GM18951 (cell line): ENCODE measurements at regions not wholly inside any gene's neighbourhood (a gene's known extent, or its start where the extent isn't known, plus 50 kb on each side); places are given as distances from the start of the nearest gene placed in this dataset.

ENCODE experiments used
- POLR2A ChIP-seq: IDR thresholded peaks from 4 replicates; pipeline ENCODE4 v1.6.1; 2011; ENCODE audit warnings: mild to moderate bottlenecking; ENCODE audit not compliant: insufficient read length, insufficient read depth; ENCODE audit errors: extremely low read depth
- in situ Hi-C: fragments of 300-500 bp; cut with MboI; formaldehyde crosslinking; loops from one replicate; pipeline ENCODE4 v1.12.0; 2022; ENCODE audit warnings: low sequenced_read_pairs, mixed read lengths, inconsistent platforms; ENCODE audit not compliant: unreplicated experiment

DNA sequence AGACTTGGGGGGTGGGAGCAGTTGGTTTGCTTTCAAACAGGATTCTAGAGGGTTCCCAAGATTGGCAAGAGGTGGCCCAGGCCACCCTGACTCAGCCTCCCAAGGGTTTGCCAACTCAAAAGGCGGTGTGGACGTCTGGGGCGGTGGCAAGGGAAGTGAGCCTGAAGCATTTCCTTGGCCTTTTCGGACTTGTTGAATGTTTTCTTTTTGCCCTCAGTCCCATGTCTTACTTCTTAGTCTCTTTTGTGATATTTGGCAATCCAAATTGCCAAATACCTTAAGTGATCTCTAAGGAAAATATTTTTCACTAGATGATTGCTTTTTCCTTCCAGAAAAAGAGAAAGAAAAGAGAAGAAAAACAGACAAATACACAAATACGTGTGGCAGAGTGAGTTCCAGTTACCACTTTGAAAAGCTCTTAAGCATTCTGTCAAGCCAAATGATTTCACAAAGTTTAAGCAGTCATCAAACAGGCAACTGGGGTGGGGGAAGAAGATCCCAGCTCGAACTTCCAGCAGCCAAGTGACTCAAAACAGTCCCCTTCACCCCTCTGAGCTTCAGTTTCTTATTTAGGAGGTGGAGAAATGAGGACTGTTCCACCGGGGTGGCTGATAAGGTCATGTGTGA, 374.6 kb upstream of the USP24 start:
- TF ChIP-seq POLR2A: no peak
- in situ Hi-C loops: no loop called here

DNA sequence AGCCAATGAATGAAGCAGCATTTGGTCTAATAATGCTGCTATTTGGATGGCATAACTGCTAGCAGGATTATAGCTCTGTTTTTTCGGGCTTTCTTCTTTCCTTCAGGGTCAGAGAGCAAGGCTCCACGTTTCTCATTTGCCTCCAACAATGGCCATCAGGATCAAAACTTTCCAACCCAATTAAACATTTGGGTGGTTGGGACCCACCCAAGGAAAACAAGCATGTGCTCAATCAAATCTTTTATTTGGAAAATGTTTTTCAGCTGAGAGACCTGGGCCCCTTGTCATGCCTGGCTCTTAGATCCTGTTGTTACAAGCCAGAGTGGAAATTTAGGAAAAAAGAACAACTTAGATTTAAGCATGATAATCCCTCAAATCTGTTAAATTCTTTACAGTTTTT, 373.1 kb upstream of the USP24 start:
- in situ Hi-C loops: no loop called here
- TF ChIP-seq POLR2A: no peak

DNA sequence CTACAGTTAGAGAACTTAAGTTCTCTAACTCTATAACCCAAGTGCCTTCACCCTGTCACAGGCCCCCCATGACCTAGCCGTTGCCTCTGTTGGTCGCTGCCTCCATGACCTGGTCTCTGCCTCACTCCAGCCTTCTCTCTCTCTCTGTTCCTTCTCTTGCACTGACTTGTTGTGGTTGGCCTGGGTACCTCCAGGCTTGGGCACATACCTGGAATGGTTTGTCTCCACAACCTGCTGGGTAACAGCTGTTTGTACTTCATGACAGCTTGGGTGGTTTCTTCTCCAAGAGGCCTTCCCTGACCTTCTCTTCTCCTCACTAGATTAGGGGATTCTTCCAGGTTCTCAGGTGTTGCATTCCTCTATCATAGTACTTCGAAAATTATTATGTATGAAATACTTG, 371.6 kb upstream of the USP24 start:
- TF ChIP-seq POLR2A: no peak
- in situ Hi-C loops: no loop called here

- in situ Hi-C loops: no loop called here
- TF ChIP-seq POLR2A: no peak
Measured at GRCh38 chr1:55585402-55585792, 370.2 kb upstream of the USP24 start.

DNA sequence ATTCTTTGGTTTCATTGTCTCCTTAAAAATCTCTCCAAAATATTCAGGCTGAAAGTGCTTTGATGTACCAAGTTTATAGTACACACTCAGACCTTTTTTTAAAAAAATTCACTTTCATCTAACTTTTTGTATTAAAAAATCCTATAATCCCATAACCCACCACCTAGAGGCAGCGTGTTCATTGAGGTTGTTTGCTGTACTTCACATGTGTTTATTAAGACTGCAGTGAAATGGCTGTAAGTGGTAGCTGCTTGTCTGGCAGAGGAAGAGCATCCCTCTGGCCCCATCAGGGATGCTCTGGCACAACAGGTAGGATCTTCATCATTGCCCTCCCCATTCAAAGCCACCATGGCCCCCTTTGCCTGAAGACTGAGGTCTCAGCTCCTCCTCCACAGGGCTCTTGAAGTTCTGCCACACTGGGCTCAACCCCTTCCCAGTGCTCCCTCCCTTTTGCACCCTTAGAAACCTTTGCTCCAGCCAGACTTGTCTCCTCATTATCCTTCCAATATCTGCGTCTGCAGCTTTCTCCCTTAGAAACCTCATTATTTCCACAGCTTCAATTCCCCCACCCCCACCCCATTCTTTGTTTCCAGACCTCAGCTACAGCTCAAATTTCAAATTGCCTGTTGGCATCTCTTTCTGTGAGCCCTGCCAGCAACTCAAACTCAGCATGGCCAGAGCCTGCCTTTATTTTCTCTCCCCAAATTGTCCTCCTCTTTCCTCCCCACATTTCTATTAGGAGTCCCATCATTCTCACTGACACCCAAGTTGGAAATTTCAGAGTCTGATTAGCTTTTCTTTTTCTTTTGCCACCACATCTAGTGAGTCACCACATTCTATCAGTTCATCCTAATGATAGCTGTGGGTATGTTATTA, 369.6 kb upstream of the USP24 start:
- in situ Hi-C loops: no loop called here

DNA sequence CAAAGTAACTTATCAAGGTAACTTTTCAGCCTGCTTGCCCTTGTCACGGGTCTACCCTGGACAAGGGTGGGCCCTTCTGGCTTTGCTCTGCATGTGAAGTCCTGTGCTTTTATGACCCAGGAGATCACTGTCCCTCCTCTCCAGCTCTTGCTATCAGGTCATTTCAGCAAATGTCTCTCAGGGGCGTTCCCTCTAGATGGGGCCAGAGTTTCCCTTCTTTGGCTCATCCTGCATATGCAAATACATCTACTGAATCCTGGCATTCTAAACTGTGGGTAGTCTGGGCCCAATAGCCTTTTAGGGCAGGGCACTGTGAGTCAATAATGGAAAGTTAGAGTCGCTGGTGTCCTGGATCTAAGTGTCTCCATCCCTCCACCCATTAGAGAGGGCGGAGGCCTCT, 366.9 kb upstream of the USP24 start:
- no peak for TF ChIP-seq POLR2A
- in situ Hi-C loops: no loop called here

More for the DNA sequence above, 369.6 kb upstream of the USP24 start:
- TF ChIP-seq POLR2A: no peak

- TF ChIP-seq POLR2A: no peak
- in situ Hi-C loops: no loop called here
Measured at GRCh38 chr1:55580845-55581332, 365.7 kb upstream of the USP24 start.

- in situ Hi-C loops: no loop called here
- no peak for TF ChIP-seq POLR2A
Measured at GRCh38 chr1:55579332-55580001, 364.3 kb upstream of the USP24 start.

- in situ Hi-C loops: no loop called here
- no peak for TF ChIP-seq POLR2A
Measured at GRCh38 chr1:55578646-55579045, 363.5 kb upstream of the USP24 start.

GRCh38 chr1:55575571-55576279, 360.6 kb upstream of the USP24 start:
- TF ChIP-seq POLR2A: no peak
- in situ Hi-C loops: no loop called here

GRCh38 chr1:55574691-55575225, 359.6 kb upstream of the USP24 start:
- TF ChIP-seq POLR2A: no peak
- in situ Hi-C loops: no loop called here

DNA sequence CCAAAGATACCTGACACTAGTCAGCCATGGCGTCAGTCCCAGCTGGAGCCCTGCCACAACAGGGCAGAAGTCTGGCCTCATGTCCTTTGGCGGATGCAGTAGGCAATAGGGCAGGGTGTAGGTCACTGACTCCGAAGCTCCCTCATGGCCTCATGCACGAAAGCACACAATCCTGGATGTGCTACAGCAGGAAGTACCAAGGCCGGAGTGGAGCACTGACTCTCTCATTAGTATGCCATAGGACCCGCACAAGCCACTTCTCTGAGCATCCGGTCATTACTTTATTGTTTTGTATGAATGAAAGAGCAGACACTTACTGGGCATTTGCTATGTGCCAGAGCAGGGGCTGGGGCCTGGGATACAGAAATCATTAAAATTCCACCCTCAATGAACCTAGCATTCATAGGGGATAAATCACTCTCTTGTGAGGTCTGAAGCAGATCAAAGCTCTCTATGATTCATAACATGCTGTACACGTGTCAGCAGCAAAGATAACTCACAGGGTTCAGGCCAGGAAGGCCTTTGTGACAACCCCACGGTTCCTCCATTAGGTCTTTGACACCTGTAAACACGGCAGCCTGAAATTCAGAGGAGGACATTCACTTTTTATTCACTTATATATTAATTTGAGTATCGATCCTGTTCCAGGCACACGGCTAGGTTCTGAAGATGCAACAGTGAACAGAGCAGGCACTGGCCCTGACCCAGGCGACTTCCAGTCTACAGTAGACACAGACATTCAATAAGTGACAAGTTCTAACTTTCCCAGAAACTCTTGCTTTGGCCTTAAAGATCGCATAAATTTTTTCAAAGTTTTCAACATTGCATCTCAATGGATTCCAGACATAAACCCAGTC, 357.9 kb upstream of the USP24 start:
- TF ChIP-seq POLR2A: no peak
- in situ Hi-C loops: no loop called here
